Uterus (tissue), 3 donors: ENCODE measurements at regions not wholly inside any gene's neighbourhood (a gene's known extent, or its start where the extent isn't known, plus 50 kb on each side); places are given as distances from the start of the nearest gene placed in this dataset.

Experiments
- DNase-seq, 2 donors: peaks; one replicate each; pipeline ENCODE4 v3.0.0-alpha.2; 2019 to 2020
- H3K27ac ChIP-seq, 2 donors: fragments of 200-600 bp; sonication (generic); 1 replicate in 1 of 2; 2 replicates in 1 of 2; pipeline ENCODE4 v1.5.1; 2016 to 2018
- H3K27me3 ChIP-seq, 2 donors: fragments of 200-600 bp; sonication (generic); one replicate each; pipeline ENCODE4 v1.5.1; 2018 to 2019; ENCODE audit warnings: control low read depth in 1 of 2
- H3K36me3 ChIP-seq, 2 donors: fragments of 200-600 bp; sonication (generic); one replicate each; pipeline ENCODE4 v1.5.1; 2019; ENCODE audit warnings: control low read depth in 1 of 2
- H3K4me1 ChIP-seq, 2 donors: fragments of 200-600 bp; sonication (generic); one replicate each; pipeline ENCODE4 v1.5.1; 2018 to 2019; ENCODE audit warnings: control low read depth in 1 of 2
- H3K4me3 ChIP-seq, 2 donors: fragments of 200-600 bp; sonication (generic); 1 replicate in 1 of 2; 2 replicates in 1 of 2; pipeline ENCODE4 v1.5.1; 2018 to 2019; ENCODE audit warnings: mild to moderate bottlenecking in 1 of 2
- H3K9me3 ChIP-seq, 2 donors: fragments of 200-600 bp; sonication (generic); one replicate each; pipeline ENCODE4 v1.5.1; 2019; ENCODE audit warnings: control low read depth in 1 of 2
- CTCF ChIP-seq, 4 experiments: fragments of 200-600 bp in 2 of 4; fragments of 450-650 bp in 2 of 4; sonication (generic) in 2 of 4; IDR thresholded peaks; one replicate each; pipeline ENCODE4 v1.5.1; 2016 to 2019; ENCODE audit warnings: antibody characterized with exemption in 4 of 4, mild to moderate bottlenecking in 2 of 4, moderate library complexity in 1 of 4
- POLR2A ChIP-seq, 2 donors: fragments of 450-650 bp; IDR thresholded peaks; one replicate each; pipeline ENCODE4 v1.6.1; 2016; ENCODE audit warnings: antibody characterized with exemption in 2 of 2, mild to moderate bottlenecking in 1 of 2, moderate library complexity in 1 of 2
- intact Hi-C: fragments of 100-400 bp; cut with DNase I; formaldehyde crosslinking; loops from one replicate; pipeline ENCODE4 v1.15.1; 2023; ENCODE audit warnings: low total_unique reads
- donor health status: DM: yes; HTN: yes; CAD: no.

- Histone ChIP-seq H3K9me3 (no peaks in the 10 kb centered on the region), H3K36me3 (no peaks in the 10 kb centered on the region), H3K4me1 (no peaks in the 10 kb centered on the region), H3K27ac (no peak overlapping the region), H3K4me3 (no peak overlapping the region), H3K27me3 (no peaks in the 10 kb centered on the region)
- TF ChIP-seq CTCF (IDR thresholded peaks at IDR 0.05) (no peak), POLR2A (IDR thresholded peaks at IDR 0.05) (no peak)
- DNase-seq = no peak
- intact Hi-C loops = no loop called here
Measured at GRCh38 chr22:26898946-26899605, 241.7 kb downstream of the MIAT start.

- intact Hi-C loops = no loop called here
Measured at GRCh38 chr22:26900787-26901186, 243.4 kb downstream of the MIAT start.

GRCh38 chr22:26901198-26901816 is 243.9 kb downstream of the MIAT start:
- no peak for TF ChIP-seq CTCF (IDR thresholded peaks at IDR 0.05)
- TF ChIP-seq POLR2A (IDR thresholded peaks at IDR 0.05) = no peak
- H3K4me1 ChIP-seq = no peaks in the 10 kb centered on the region
- H3K4me3 ChIP-seq = no peak overlapping the region
- intact Hi-C loops = no loop called here
- DNase-seq = no peak
- no peak overlapping the region for H3K27ac ChIP-seq
- H3K9me3 ChIP-seq = no peaks in the 10 kb centered on the region
- H3K36me3 ChIP-seq = no peaks in the 10 kb centered on the region
- H3K27me3 ChIP-seq = no peaks in the 10 kb centered on the region

More at GRCh38 chr22:26900787-26901186, 243.4 kb downstream of the MIAT start:
- Histone ChIP-seq H3K4me1 (no peaks in the 10 kb centered on the region), H3K27ac (no peak overlapping the region), H3K27me3 (no peaks in the 10 kb centered on the region), H3K9me3 (no peaks in the 10 kb centered on the region), H3K36me3 (no peaks in the 10 kb centered on the region), H3K4me3 (no peak overlapping the region)
- TF ChIP-seq POLR2A (IDR thresholded peaks at IDR 0.05) (no peak), CTCF (IDR thresholded peaks at IDR 0.05) (no peak)
- no peak for DNase-seq

GRCh38 chr22:26902401-26903029 is 245.1 kb downstream of the MIAT start:
- intact Hi-C loops = no loop called here
- no peak for DNase-seq
- Histone ChIP-seq H3K27me3 (no peaks in the 10 kb centered on the region), H3K4me1 (no peaks in the 10 kb centered on the region), H3K4me3 (no peak overlapping the region), H3K9me3 (no peaks in the 10 kb centered on the region), H3K27ac (no peak overlapping the region), H3K36me3 (no peaks in the 10 kb centered on the region)
- TF ChIP-seq CTCF (IDR thresholded peaks at IDR 0.05) (no peak), POLR2A (IDR thresholded peaks at IDR 0.05) (no peak)
